ENCODE measurements at regions not wholly inside any gene's neighbourhood (a gene's known extent, or its start where the extent isn't known, plus 50 kb on each side); places are given as distances from the start of the nearest gene placed in this dataset.

DNA sequence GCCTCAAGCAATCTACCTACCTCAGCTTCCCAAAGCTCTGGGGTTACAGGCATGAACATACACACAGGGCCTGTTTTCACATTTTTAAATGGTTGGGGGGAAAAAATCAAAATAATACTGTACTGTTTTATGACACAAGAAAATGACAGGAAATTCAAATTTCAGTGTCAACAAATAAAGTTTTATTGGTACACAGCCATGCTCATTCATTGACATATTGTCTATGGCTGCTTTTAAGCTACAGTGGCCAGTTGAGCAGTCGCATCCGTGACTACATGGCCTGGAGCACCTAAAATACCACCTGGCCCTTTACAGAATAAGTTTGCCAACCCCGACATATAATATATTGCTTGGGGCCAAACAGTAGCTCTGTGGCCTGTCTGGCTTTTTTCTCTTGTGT is 56.4 kb upstream of the GGTA1 start (continued):
- no peak for TF ChIP-seq ATF2 (IDR thresholded peaks at IDR 0.05; ENCODE audit: low read length)
- TF ChIP-seq ATF3 (IDR thresholded peaks at IDR 0.05; ENCODE audit: insufficient read depth, low read depth, low read length): no peak
- no peak for TF ChIP-seq CHD1 (IDR thresholded peaks at IDR 0.05; ENCODE audit: low read depth, low read length)
- TF ChIP-seq RAD21 (IDR thresholded peaks at IDR 0.05 in 1 of 2, conservative IDR thresholded peaks at IDR 0.05 in 1 of 2; ENCODE audit: low read depth in 2 of 2, low read length in 2 of 2): no peak
- TF ChIP-seq ZNF274 (IDR thresholded peaks at IDR 0.05; ENCODE audit: borderline replicate concordance, extremely low read depth, low read length): no peak
- TF ChIP-seq SIRT6 (IDR thresholded peaks at IDR 0.05; ENCODE audit: low read length): no peak
- no peak for TF ChIP-seq SP2 (IDR thresholded peaks at IDR 0.05; ENCODE audit: low read length)
- TF ChIP-seq BRCA1 (IDR thresholded peaks at IDR 0.05; ENCODE audit: low read depth, low read length): no peak
- TF ChIP-seq SUZ12 (IDR thresholded peaks at IDR 0.05; ENCODE audit: low read length): no peak
